ENCODE measurements at regions not wholly inside any gene's neighbourhood (a gene's known extent, or its start where the extent isn't known, plus 50 kb on each side); places are given as distances from the start of the nearest gene placed in this dataset.

GRCh38 chr13:36612230-36612629 lies 61.6 kb upstream of the SERTM1 start:
- no peaks in the 10 kb centered on the region for H3K36me3 ChIP-seq

GRCh38 chr13:36616706-36617105 lies 57.1 kb upstream of the SERTM1 start:
- Histone ChIP-seq H3K27me3 (no peaks in the 10 kb centered on the region), H3K36me3 (no peaks in the 10 kb centered on the region), H3K9me3 (no peaks in the 10 kb centered on the region), H3K4me3 (no peak overlapping the region)
- DNase-seq, result no peak

More at GRCh38 chr13:36612230-36612629, 61.6 kb upstream of the SERTM1 start:
- no peak for DNase-seq
- Histone ChIP-seq H3K27me3 (no peaks in the 10 kb centered on the region), H3K9me3 (no peaks in the 10 kb centered on the region), H3K4me3 (no peak overlapping the region)

GRCh38 chr13:36619535-36619934 lies 54.3 kb upstream of the SERTM1 start:
- Histone ChIP-seq H3K27me3 (no peaks in the 10 kb centered on the region), H3K36me3 (no peaks in the 10 kb centered on the region), H3K9me3 (no peaks in the 10 kb centered on the region), H3K4me3 (no peak overlapping the region)
- no peak for DNase-seq

All from MG63 (cell line).